Glutamatergic neuron (in vitro differentiated cells): ENCODE measurements at regions not wholly inside any gene's neighbourhood (a gene's known extent, or its start where the extent isn't known, plus 50 kb on each side); places are given as distances from the start of the nearest gene placed in this dataset.

Source experiments
- DNase-seq: peaks from one replicate; pipeline ENCODE4 v3.0.0; 2022
- H3K27ac Mint-ChIP-seq: one replicate; pipeline ENCODE4 v1.8.0; 2020; ENCODE audit warnings: mild to moderate bottlenecking, mixed read lengths, inconsistent platforms; ENCODE audit not compliant: unreplicated experiment
- H3K27me3 Mint-ChIP-seq: one replicate; pipeline ENCODE4 v1.8.0; 2020; ENCODE audit warnings: mild to moderate bottlenecking, moderate library complexity, mixed read lengths, inconsistent platforms; ENCODE audit not compliant: unreplicated experiment
- H3K36me3 Mint-ChIP-seq: one replicate; pipeline ENCODE4 v1.8.0; 2020; ENCODE audit warnings: mild to moderate bottlenecking, mixed read lengths, inconsistent platforms; ENCODE audit not compliant: unreplicated experiment
- H3K4me1 Mint-ChIP-seq: one replicate; pipeline ENCODE4 v1.8.0; 2020; ENCODE audit warnings: mild to moderate bottlenecking, low read depth, mixed read lengths, inconsistent platforms; ENCODE audit not compliant: unreplicated experiment
- H3K4me3 Mint-ChIP-seq: one replicate; pipeline ENCODE4 v1.8.0; 2020; ENCODE audit warnings: mild to moderate bottlenecking, mixed read lengths, inconsistent platforms; ENCODE audit not compliant: unreplicated experiment
- H3K9me3 Mint-ChIP-seq: one replicate; pipeline ENCODE4 v1.8.0; 2020; ENCODE audit warnings: mild to moderate bottlenecking, moderate library complexity, mixed read lengths, inconsistent platforms; ENCODE audit not compliant: unreplicated experiment
- TF ChIP-seq, protein P1 (sequence below): fragments of 200-600 bp; sonication (generic); IDR thresholded peaks from one replicate; pipeline ENCODE4 v1.5.0; 2021; ENCODE audit not compliant: partially characterized antibody, unreplicated experiment

GRCh38 chr18:45498287-45498658, 117.0 kb upstream of the SLC14A2 start:
- TF ChIP-seq, protein P1, sequence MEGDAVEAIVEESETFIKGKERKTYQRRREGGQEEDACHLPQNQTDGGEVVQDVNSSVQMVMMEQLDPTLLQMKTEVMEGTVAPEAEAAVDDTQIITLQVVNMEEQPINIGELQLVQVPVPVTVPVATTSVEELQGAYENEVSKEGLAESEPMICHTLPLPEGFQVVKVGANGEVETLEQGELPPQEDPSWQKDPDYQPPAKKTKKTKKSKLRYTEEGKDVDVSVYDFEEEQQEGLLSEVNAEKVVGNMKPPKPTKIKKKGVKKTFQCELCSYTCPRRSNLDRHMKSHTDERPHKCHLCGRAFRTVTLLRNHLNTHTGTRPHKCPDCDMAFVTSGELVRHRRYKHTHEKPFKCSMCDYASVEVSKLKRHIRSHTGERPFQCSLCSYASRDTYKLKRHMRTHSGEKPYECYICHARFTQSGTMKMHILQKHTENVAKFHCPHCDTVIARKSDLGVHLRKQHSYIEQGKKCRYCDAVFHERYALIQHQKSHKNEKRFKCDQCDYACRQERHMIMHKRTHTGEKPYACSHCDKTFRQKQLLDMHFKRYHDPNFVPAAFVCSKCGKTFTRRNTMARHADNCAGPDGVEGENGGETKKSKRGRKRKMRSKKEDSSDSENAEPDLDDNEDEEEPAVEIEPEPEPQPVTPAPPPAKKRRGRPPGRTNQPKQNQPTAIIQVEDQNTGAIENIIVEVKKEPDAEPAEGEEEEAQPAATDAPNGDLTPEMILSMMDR, result no peak
- H3K9me3 Mint-ChIP-seq, result peaks cover 2% of the 10 kb centered on the region
- no peak overlapping the region for H3K27ac Mint-ChIP-seq
- DNase-seq, result no peak
- no peaks in the 10 kb centered on the region for H3K4me1 Mint-ChIP-seq
- H3K4me3 Mint-ChIP-seq, result no peak overlapping the region
- H3K36me3 Mint-ChIP-seq, result no peaks in the 10 kb centered on the region
- no peaks in the 10 kb centered on the region for H3K27me3 Mint-ChIP-seq

- Mint-ChIP-seq H3K4me3 (no peak overlapping the region), H3K36me3 (peaks cover 10% of the 10 kb centered on the region), H3K9me3 (no peaks in the 10 kb centered on the region), H3K27me3 (no peaks in the 10 kb centered on the region), H3K27ac (no peak overlapping the region), H3K4me1 (no peaks in the 10 kb centered on the region)
- DNase-seq, result no peak
- TF ChIP-seq, protein P1, result no peak
These were observed 111.3 kb upstream of the SLC14A2 start for GRCh38 chr18:45503990-45504389.

GRCh38 chr18:45505497-45506206, 109.6 kb upstream of the SLC14A2 start:
- H3K4me3 Mint-ChIP-seq, result no peak overlapping the region
- TF ChIP-seq, protein P1, result no peak
- H3K36me3 Mint-ChIP-seq, result peaks cover 14% of the 10 kb centered on the region
- H3K9me3 Mint-ChIP-seq, result no peaks in the 10 kb centered on the region
- H3K4me1 Mint-ChIP-seq, result no peaks in the 10 kb centered on the region
- no peak overlapping the region for H3K27ac Mint-ChIP-seq
- DNase-seq, result no peak
- H3K27me3 Mint-ChIP-seq, result no peaks in the 10 kb centered on the region

DNA sequence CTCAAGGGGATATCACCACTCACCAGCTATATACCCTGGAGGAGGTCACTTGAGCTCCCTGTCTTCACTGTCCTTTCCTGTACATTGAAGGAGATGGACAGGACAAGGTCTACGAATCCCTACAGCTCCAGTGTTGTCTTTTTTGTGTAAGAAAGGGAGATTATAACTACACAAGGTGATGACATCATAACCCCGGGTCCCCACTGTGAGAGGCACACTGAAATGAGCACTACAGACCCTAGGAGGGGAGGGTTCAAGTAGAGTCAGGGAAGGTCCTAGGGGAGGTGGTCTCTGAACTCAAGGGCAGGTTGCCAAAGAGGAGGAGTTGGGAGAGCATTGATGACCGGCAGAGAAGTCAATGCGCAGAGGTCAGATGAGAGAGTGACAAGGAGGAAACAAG, 108.3 kb upstream of the SLC14A2 start:
- Mint-ChIP-seq H3K36me3 (peaks cover 14% of the 10 kb centered on the region), H3K9me3 (no peaks in the 10 kb centered on the region), H3K27ac (no peak overlapping the region), H3K27me3 (no peaks in the 10 kb centered on the region), H3K4me3 (no peak overlapping the region), H3K4me1 (no peaks in the 10 kb centered on the region)
- TF ChIP-seq, protein P1, result no peak
- DNase-seq, result no peak

DNA sequence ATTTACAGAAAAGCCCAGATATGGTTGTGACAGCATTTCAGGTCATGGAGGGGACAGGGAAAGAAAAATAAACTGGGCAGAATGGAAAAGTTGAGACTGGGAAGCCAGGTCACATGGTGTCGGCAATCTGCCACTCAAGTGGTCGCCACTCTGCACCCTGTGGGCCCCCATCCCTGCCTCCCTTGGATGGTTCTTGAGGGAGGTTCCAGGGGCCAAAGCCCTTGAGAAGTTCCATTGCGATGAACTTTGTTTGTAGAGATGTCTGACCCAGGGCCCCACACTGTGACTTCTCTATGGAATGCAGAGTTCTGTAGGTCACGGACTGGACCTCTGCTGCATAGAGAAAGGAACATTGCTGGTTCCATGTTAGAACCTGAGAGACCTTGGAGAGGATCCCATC, 105.7 kb upstream of the SLC14A2 start:
- Mint-ChIP-seq H3K4me3 (no peak overlapping the region), H3K36me3 (peaks cover 14% of the 10 kb centered on the region), H3K9me3 (no peaks in the 10 kb centered on the region), H3K27me3 (no peaks in the 10 kb centered on the region), H3K27ac (no peak overlapping the region), H3K4me1 (no peaks in the 10 kb centered on the region)
- DNase-seq, result no peak
- TF ChIP-seq, protein P1, result no peak
